Right renal cortex interstitium (tissue), 3 donors: ENCODE measurements at regions not wholly inside any gene's neighbourhood (a gene's known extent, or its start where the extent isn't known, plus 50 kb on each side); places are given as distances from the start of the nearest gene placed in this dataset.

Experiments used
- DNase-seq, 3 donors: peaks; one replicate each; pipeline ENCODE4 v3.0.0-alpha.2; 2013; ENCODE audit warnings: low read depth in 3 of 3, low spot score in 2 of 3

GRCh38 chr7:31186202-31186601, 134.1 kb downstream of the ADCYAP1R1 start:
- DNase-seq: peak in 2 of 3 donors; percentile 8 to 19

- DNase-seq: no peak
Observed at GRCh38 chr7:31175672-31176071, 123.6 kb downstream of the ADCYAP1R1 start.

DNA sequence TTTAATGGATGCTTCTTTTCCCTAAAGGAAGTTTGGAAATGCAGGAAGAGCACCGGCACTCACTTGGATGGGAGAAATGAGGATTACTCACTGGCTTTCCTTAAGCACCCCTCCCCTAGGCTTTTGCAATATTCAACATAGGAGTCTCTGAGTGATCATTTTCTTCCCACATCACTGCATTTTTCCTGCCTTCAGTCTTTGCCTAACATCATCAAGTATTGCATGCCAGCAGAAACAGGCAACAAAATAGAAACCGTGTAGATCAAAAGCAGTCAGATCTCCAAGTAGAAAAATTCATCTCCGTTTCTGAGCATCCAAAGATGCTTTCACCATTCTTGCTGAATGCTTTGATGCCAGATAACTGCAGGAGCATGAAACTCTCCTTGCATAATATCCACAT, 119.9 kb downstream of the ADCYAP1R1 start:
- DNase-seq: no peak

GRCh38 chr7:31171216-31171785, 119.2 kb downstream of the ADCYAP1R1 start:
- no peak for DNase-seq
